Endothelial cell (in vitro differentiated cells): ENCODE measurements at regions not wholly inside any gene's neighbourhood (a gene's known extent, or its start where the extent isn't known, plus 50 kb on each side); places are given as distances from the start of the nearest gene placed in this dataset.

Experiments used
- DNase-seq: peaks from one replicate; pipeline ENCODE4 v3.0.0; 2021; ENCODE audit warnings: low spot score
- H3K27ac Mint-ChIP-seq: one replicate; pipeline ENCODE4 v1.8.0; 2021; ENCODE audit warnings: mixed read lengths, inconsistent platforms; ENCODE audit not compliant: unreplicated experiment
- H3K27me3 Mint-ChIP-seq: one replicate; pipeline ENCODE4 v1.8.0; 2021; ENCODE audit warnings: mild to moderate bottlenecking, moderate library complexity, mixed read lengths, inconsistent platforms; ENCODE audit not compliant: unreplicated experiment
- H3K36me3 Mint-ChIP-seq: one replicate; pipeline ENCODE4 v1.8.0; 2021; ENCODE audit warnings: mild to moderate bottlenecking, low read depth, mixed read lengths, inconsistent platforms; ENCODE audit not compliant: unreplicated experiment
- H3K4me1 Mint-ChIP-seq: one replicate; pipeline ENCODE4 v1.8.0; 2021; ENCODE audit warnings: mild to moderate bottlenecking, mixed read lengths, inconsistent platforms; ENCODE audit not compliant: unreplicated experiment
- H3K4me3 Mint-ChIP-seq: one replicate; pipeline ENCODE4 v1.8.0; 2021; ENCODE audit warnings: mild to moderate bottlenecking, mixed read lengths, inconsistent platforms; ENCODE audit not compliant: unreplicated experiment
- H3K9me3 Mint-ChIP-seq: one replicate; pipeline ENCODE4 v1.8.0; 2021; ENCODE audit warnings: mixed read lengths, inconsistent platforms; ENCODE audit not compliant: unreplicated experiment
- CTCF ChIP-seq: fragments of 200-600 bp; sonication (generic); IDR thresholded peaks from one replicate; pipeline ENCODE4 v1.5.0; 2021; ENCODE audit warnings: antibody characterized with exemption; ENCODE audit not compliant: unreplicated experiment

- H3K27ac Mint-ChIP-seq: no peak overlapping the region
- peaks cover 5% of the 10 kb centered on the region for H3K4me1 Mint-ChIP-seq
- H3K36me3 Mint-ChIP-seq: no peaks in the 10 kb centered on the region
- no peak for TF ChIP-seq CTCF
- H3K4me3 Mint-ChIP-seq: no peak overlapping the region
- H3K9me3 Mint-ChIP-seq: no peaks in the 10 kb centered on the region
- no peaks in the 10 kb centered on the region for H3K27me3 Mint-ChIP-seq
- peak; percentile 38 for DNase-seq
These were observed 68.2 kb downstream of the RASL11A start for GRCh38 chr13:27338816-27339215.

- H3K9me3 Mint-ChIP-seq: no peaks in the 10 kb centered on the region
- H3K4me3 Mint-ChIP-seq: no peak overlapping the region
- peak; percentile 37 for TF ChIP-seq CTCF
- H3K36me3 Mint-ChIP-seq: no peaks in the 10 kb centered on the region
- H3K4me1 Mint-ChIP-seq: peaks cover 5% of the 10 kb centered on the region
- H3K27me3 Mint-ChIP-seq: no peaks in the 10 kb centered on the region
- DNase-seq: peak; percentile 57
- H3K27ac Mint-ChIP-seq: no peak overlapping the region
These were observed 68.7 kb downstream of the RASL11A start for GRCh38 chr13:27339299-27339698.

- no peak for TF ChIP-seq CTCF
- no peaks in the 10 kb centered on the region for H3K27me3 Mint-ChIP-seq
- no peak overlapping the region for H3K4me3 Mint-ChIP-seq
- no peaks in the 10 kb centered on the region for H3K9me3 Mint-ChIP-seq
- H3K36me3 Mint-ChIP-seq: no peaks in the 10 kb centered on the region
- DNase-seq: no peak
- no peak overlapping the region for H3K27ac Mint-ChIP-seq
- peaks cover 8% of the 10 kb centered on the region for H3K4me1 Mint-ChIP-seq
These were observed 71.0 kb downstream of the RASL11A start for GRCh38 chr13:27341616-27342015.

- no peak for TF ChIP-seq CTCF
- H3K27me3 Mint-ChIP-seq: peaks cover 4% of the 10 kb centered on the region
These were observed 76.7 kb downstream of the RASL11A start for GRCh38 chr13:27347211-27347772.

GRCh38 chr13:27348461-27348860, 76.0 kb upstream of the GTF3A start:
- no peak for DNase-seq
- Mint-ChIP-seq H3K27ac (no peak overlapping the region), H3K36me3 (no peaks in the 10 kb centered on the region), H3K4me3 (no peak overlapping the region), H3K9me3 (no peaks in the 10 kb centered on the region), H3K4me1 (peaks cover 3% of the 10 kb centered on the region), H3K27me3 (peaks cover 4% of the 10 kb centered on the region)
- TF ChIP-seq CTCF: no peak

More at GRCh38 chr13:27347211-27347772, 76.7 kb downstream of the RASL11A start:
- no peak overlapping the region for H3K4me3 Mint-ChIP-seq
- H3K27ac Mint-ChIP-seq: no peak overlapping the region
- DNase-seq: no peak
- H3K36me3 Mint-ChIP-seq: no peaks in the 10 kb centered on the region
- H3K9me3 Mint-ChIP-seq: no peaks in the 10 kb centered on the region
- peaks cover 5% of the 10 kb centered on the region for H3K4me1 Mint-ChIP-seq
